Transverse colon (tissue), 4 donors: ENCODE measurements at regions not wholly inside any gene's neighbourhood (a gene's known extent, or its start where the extent isn't known, plus 50 kb on each side); places are given as distances from the start of the nearest gene placed in this dataset.

Experiments
- DNase-seq: peaks from one replicate; pipeline ENCODE4 v3.0.0-alpha.2; 2019
- H3K27ac ChIP-seq, 4 donors: fragments of 200-600 bp; sonication (generic); 2 replicates each; pipeline ENCODE4 v1.5.1; 2016 to 2018; ENCODE audit warnings: inconsistent platforms in 4 of 4
- H3K27me3 ChIP-seq: fragments of 200-600 bp; sonication (generic); 2 replicates; pipeline ENCODE4 v1.5.1; 2017; ENCODE audit warnings: inconsistent platforms
- H3K36me3 ChIP-seq, 4 donors: fragments of 200-600 bp; sonication (generic); 2 replicates each; pipeline ENCODE4 v1.5.1; 2017 to 2019; ENCODE audit warnings: inconsistent platforms in 4 of 4
- H3K4me1 ChIP-seq, 4 donors: fragments of 200-600 bp; sonication (generic); 2 replicates each; pipeline ENCODE4 v1.5.1; 2017 to 2020; ENCODE audit warnings: inconsistent platforms in 4 of 4
- H3K4me3 ChIP-seq, 4 donors: fragments of 200-600 bp; sonication (generic); 1 replicate in 1 of 4; 2 replicates in 3 of 4; pipeline versions ENCODE4 v1.5.1 to v1.6.1; 2017 to 2019; ENCODE audit warnings: inconsistent platforms in 4 of 4
- H3K9me3 ChIP-seq, 2 donors: fragments of 200-600 bp; sonication (generic); 2 replicates each; pipeline ENCODE4 v1.5.1; 2017 to 2019; ENCODE audit warnings: inconsistent platforms in 2 of 2
- EP300 ChIP-seq: sonication (generic); formaldehyde crosslinking; IDR thresholded peaks from one replicate; pipeline ENCODE4 v1.6.1; 2017; ENCODE audit warnings: antibody characterized with exemption, low read depth
- POLR2A ChIP-seq: fragments of 450-650 bp; IDR thresholded peaks from one replicate; pipeline ENCODE4 v1.6.1; 2016; ENCODE audit warnings: antibody characterized with exemption, mild to moderate bottlenecking, moderate library complexity
- POLR2AphosphoS5 ChIP-seq, 3 donors: sonication (generic); formaldehyde crosslinking; IDR thresholded peaks; one replicate each; pipeline ENCODE4 v1.6.1; 2016; ENCODE audit warnings: antibody characterized with exemption in 3 of 3
- WGBS, 2 donors: methylation state at CpG; one replicate each; pipeline ENCODE4 v1.1.5; 2018; ENCODE audit warnings: low coverage in 1 of 2; 5-methylcytosine and 5-hydroxymethylcytosine counted together
- in situ Hi-C, 4 donors: fragments of 200-750 bp; cut with MboI; loops; one replicate each; pipeline versions ENCODE4 v1.15.0 to v1.15.1; 2017; ENCODE audit warnings: low sequenced_read_pairs in 3 of 4, low pct_ligation_motif_present in 1 of 4, low pct_unique_long_range_greater_than_20kb in 1 of 4
- intact Hi-C: fragments of 100-400 bp; cut with DNase I; formaldehyde crosslinking; loops from one replicate; pipeline ENCODE4 v1.15.1; 2023; ENCODE audit warnings: low total_unique reads
- TF ChIP-seq, protein P1 (sequence below), 5 experiments: fragments of 200-600 bp in 3 of 5; fragments of 450-650 bp in 2 of 5; sonication (generic) in 3 of 5; IDR thresholded peaks; 1 replicate in 2 of 5; 2 replicates in 3 of 5; pipeline ENCODE4 v1.5.1; 2016 to 2017; ENCODE audit warnings: antibody characterized with exemption in 5 of 5, inconsistent platforms in 3 of 5, mild to moderate bottlenecking in 2 of 5, moderate library complexity in 1 of 5

DNA sequence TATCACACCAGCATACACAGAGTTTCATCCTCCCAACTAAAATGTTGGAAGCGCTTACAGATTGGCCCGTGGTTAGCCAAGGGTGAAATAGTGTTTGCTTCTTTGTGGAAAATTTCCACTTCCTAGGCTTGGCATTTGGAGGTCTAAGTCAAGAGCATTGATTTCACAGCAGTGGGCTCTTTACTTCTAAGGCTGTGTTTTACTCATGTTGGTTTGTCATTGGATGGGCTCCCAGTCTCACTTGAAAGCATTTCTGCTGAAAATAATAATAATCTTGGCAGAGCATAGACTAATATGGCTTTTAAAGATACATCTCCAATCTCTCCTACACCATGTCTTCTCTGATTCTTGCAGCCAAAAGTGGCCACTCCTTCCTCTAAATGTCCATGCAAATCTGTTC is 82.9 kb downstream of the DYNAP start:
- H3K9me3 ChIP-seq = no peaks in the 10 kb centered on the region
- in situ Hi-C loops (loop anchor here in 1 of 4 donors (25.0 kb wide), 1 partner anchor 212 kb away; no protein-coding TSS in a partner anchor), intact Hi-C loops (loop anchor here (10.0 kb wide), 1 partner anchor 311 kb away; no protein-coding TSS in a partner anchor)
- no peak overlapping the region for H3K27ac ChIP-seq
- 80 to 93% methylated on average over 1 to 2 of the region's 2 CpGs for WGBS, 2 donors
- DNase-seq = no peak
- H3K4me1 ChIP-seq = peaks cover 0 to 19% (median 7%) of the 10 kb centered on the region in 4 donors
- H3K36me3 ChIP-seq = no peaks in the 10 kb centered on the region
- H3K27me3 ChIP-seq = no peaks in the 10 kb centered on the region
- no peak overlapping the region for H3K4me3 ChIP-seq
- no peak for TF ChIP-seq POLR2AphosphoS5 (IDR thresholded peaks at IDR 0.05)

DNA sequence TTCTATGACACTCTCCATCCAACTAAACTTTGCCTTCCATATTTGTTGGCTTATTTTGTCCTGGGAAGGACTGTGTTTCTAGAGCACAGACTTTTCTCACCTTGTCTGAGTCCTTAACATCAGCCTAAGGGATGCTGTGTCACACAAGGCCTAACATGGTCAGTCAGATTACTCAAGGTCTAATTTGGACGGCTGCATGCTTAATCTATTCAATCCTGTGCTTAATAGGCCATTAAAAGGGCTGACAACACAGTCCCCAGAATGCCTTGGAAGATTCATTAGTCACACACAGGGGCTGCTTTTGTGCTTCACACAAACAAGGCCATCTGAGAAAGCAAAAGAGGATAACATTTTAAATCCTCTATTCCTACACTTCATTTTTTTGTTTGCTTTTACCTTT is 84.0 kb downstream of the DYNAP start:
- 40 to 83% methylated on average over 1 of the region's 1 CpG for WGBS, 2 donors
- H3K36me3 ChIP-seq = no peaks in the 10 kb centered on the region
- DNase-seq = no peak
- no peaks in the 10 kb centered on the region for H3K27me3 ChIP-seq
- intact Hi-C loops = loop anchor here (10.0 kb wide), 1 partner anchor 310 kb away; no protein-coding TSS in a partner anchor
- in situ Hi-C loops = loop anchor here in 2 of 4 donors (5.0 kb wide), 1 partner anchor 307 kb away; no protein-coding TSS in a partner anchor
- no peak overlapping the region for H3K4me3 ChIP-seq
- TF ChIP-seq EP300 (no peak), POLR2AphosphoS5 (IDR thresholded peaks at IDR 0.05) (no peak), POLR2A (no peak)
- TF ChIP-seq, protein P1, sequence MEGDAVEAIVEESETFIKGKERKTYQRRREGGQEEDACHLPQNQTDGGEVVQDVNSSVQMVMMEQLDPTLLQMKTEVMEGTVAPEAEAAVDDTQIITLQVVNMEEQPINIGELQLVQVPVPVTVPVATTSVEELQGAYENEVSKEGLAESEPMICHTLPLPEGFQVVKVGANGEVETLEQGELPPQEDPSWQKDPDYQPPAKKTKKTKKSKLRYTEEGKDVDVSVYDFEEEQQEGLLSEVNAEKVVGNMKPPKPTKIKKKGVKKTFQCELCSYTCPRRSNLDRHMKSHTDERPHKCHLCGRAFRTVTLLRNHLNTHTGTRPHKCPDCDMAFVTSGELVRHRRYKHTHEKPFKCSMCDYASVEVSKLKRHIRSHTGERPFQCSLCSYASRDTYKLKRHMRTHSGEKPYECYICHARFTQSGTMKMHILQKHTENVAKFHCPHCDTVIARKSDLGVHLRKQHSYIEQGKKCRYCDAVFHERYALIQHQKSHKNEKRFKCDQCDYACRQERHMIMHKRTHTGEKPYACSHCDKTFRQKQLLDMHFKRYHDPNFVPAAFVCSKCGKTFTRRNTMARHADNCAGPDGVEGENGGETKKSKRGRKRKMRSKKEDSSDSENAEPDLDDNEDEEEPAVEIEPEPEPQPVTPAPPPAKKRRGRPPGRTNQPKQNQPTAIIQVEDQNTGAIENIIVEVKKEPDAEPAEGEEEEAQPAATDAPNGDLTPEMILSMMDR (IDR thresholded peaks at IDR 0.05) = no peak
- H3K27ac ChIP-seq = no peak overlapping the region
- peaks cover 0 to 19% (median 7%) of the 10 kb centered on the region in 4 donors for H3K4me1 ChIP-seq
- H3K9me3 ChIP-seq = no peaks in the 10 kb centered on the region

DNA sequence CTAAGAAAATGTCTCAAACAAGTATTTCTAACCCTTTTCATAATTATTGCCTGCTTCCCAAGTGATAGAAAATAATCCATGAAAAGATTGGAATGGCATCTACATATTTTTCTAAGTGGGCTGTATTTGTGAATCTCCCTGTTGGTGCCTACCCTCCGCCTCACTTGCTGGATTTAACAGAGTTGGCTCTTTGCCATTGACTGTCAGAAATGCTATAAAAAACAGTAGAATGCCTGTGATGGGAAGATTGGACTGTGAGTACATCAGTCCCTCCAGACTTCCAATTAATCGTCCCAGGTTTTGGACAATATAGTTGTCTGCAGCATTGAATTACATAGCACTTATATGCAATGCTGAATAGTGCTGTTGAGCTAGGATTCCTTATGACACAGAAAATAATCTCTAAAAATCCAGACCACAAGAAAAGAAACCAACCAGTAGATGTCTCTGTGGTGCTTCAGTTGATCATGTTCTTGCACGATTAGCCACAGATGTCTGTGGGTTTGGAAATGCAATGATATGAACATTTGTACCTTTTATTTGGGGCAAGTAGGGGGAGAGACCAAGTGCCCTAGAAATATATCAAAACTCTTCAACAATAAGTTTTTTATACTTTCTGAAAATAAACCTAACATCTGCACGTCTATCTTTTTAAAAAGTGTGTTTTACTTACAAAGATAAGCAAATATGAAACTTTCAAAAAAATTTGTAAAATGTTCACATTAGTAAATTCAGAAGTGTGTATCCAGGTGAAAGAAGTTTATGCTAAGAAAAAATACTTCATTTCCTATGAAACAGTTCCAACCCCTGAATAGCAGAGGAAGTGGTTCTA is 88.5 kb downstream of the DYNAP start:
- Histone ChIP-seq H3K4me3 (no peak overlapping the region), H3K27ac (no peak overlapping the region), H3K4me1 (no peaks in the 10 kb centered on the region), H3K27me3 (no peaks in the 10 kb centered on the region), H3K36me3 (no peaks in the 10 kb centered on the region), H3K9me3 (no peaks in the 10 kb centered on the region)
- no peak for DNase-seq
- WGBS, 2 donors = 18 to 33% methylated on average over 3 to 4 of the region's 4 CpGs
- intact Hi-C loops = loop anchor here (10.0 kb wide), 1 partner anchor 305 kb away; no protein-coding TSS in a partner anchor
- in situ Hi-C loops = loop anchor here (5.0 to 10.0 kb wide), 3 partner anchors 295 to 305 kb away; no protein-coding TSS in a partner anchor
- TF ChIP-seq, protein P1 (IDR thresholded peaks at IDR 0.05) = peak; percentile 29 to 56 (median 54)
- TF ChIP-seq POLR2AphosphoS5 (IDR thresholded peaks at IDR 0.05) = no peak

DNA sequence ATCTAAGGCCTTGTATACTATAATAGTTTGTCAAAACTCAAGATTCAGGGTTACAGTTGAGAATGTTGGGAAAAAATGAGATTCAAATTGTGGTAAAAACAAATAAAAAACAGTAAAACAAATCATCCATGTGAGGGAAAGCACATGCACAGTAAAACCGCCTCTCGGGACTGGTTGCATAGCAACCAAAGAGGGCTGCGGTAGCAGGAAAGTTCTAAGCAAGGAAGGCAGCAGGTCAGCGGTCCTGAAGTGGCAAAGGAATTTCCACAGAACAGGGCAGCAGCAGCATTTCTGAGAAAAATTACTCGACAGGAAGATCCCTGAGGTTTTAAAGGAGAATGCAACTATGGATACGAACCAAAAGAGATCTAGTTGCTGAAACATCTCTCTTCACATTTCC is 93.7 kb downstream of the DYNAP start:
- intact Hi-C loops = no loop called here
- DNase-seq = no peak
- WGBS, 2 donors = 31 to 51% methylated on average over 4 to 6 of the region's 6 CpGs
- in situ Hi-C loops = loop anchor here in 2 of 4 donors (10.0 kb wide), 2 partner anchors 290 to 300 kb away; no protein-coding TSS in a partner anchor
- TF ChIP-seq, protein P1 (IDR thresholded peaks at IDR 0.05) = no peak
- TF ChIP-seq POLR2AphosphoS5 (IDR thresholded peaks at IDR 0.05) (no peak), EP300 (no peak), POLR2A (no peak)
- H3K4me1 ChIP-seq = no peaks in the 10 kb centered on the region
- H3K27ac ChIP-seq = no peak overlapping the region
- H3K27me3 ChIP-seq = no peaks in the 10 kb centered on the region
- H3K36me3 ChIP-seq = no peaks in the 10 kb centered on the region
- H3K4me3 ChIP-seq = no peak overlapping the region
- no peaks in the 10 kb centered on the region for H3K9me3 ChIP-seq
